Activated CD4-positive, alpha-beta T cell treated with anti-CD3 and anti-CD28 coated beads, Interleukin-2, amount 10 ng/mL, durations not matched to agents 7 days and 5 days (primary cell): ENCODE measurements at regions not wholly inside any gene's neighbourhood (a gene's known extent, or its start where the extent isn't known, plus 50 kb on each side); places are given as distances from the start of the nearest gene placed in this dataset.
"Not testable (repeated sequence)": the region's sequence is repeated elsewhere in the genome, so short reads cannot be mapped to it uniquely, and the experiment has no call there.

Experiments
- CTCF ChIA-PET: fragments of 350-600 bp; sonication (Branson Sonifier 250); formaldehyde crosslinking; loops from one replicate; lab custom pipeline; 2021; ENCODE audit warnings: antibody characterized with exemption; lab: Charles Lee
- POLR2A ChIA-PET: fragments of 350-600 bp; sonication (Branson Sonifier 250); formaldehyde crosslinking; loops from one replicate; lab custom pipeline; 2021; ENCODE audit warnings: antibody characterized with exemption; lab: Charles Lee
- DNase-seq: peaks from one replicate; pipeline ENCODE4 v3.0.0-alpha.2; 2020
- H3K27ac Mint-ChIP-seq: one replicate; pipeline ENCODE4 v1.8.0; 2021; ENCODE audit warnings: mild to moderate bottlenecking, moderate library complexity, mixed read lengths
- H3K27me3 Mint-ChIP-seq: one replicate; pipeline ENCODE4 v1.8.0; 2021; ENCODE audit warnings: mixed read lengths
- H3K36me3 Mint-ChIP-seq: one replicate; pipeline ENCODE4 v1.8.0; 2021; ENCODE audit warnings: low read depth, mixed read lengths
- H3K4me1 Mint-ChIP-seq: one replicate; pipeline ENCODE4 v1.8.0; 2021; ENCODE audit warnings: mixed read lengths
- H3K4me3 Mint-ChIP-seq: one replicate; pipeline ENCODE4 v1.8.0; 2021; ENCODE audit warnings: mild to moderate bottlenecking, moderate library complexity, mixed read lengths
- H3K9me3 Mint-ChIP-seq: one replicate; pipeline ENCODE4 v1.8.0; 2021; ENCODE audit warnings: mixed read lengths

DNA sequence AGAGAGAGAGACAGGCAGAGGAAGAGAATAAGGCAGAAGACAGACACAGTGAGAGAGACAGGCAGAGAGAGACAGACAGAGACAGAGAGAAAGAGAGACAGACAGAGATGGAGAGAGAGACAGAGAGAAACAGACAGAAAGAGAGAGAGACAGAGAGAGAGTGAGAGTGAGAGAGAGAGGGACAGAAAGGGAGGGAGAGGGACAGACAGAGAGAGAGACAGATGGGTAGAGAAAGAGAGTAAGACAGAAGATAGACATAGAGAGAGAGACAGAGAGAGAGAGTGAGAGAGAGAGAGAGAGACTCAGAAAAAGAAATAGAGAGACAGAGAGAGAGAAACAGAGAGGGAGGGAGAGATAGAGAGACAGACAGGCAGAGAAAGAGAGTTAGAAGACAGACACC lies 1948.5 kb upstream of the DEFB115 start:
- H3K4me1 Mint-ChIP-seq, POLR2A ChIA-PET, H3K4me3 Mint-ChIP-seq, CTCF ChIA-PET, H3K27me3 Mint-ChIP-seq, H3K27ac Mint-ChIP-seq, DNase-seq, H3K36me3 Mint-ChIP-seq: not testable (repeated sequence)
- H3K9me3 Mint-ChIP-seq = peaks cover 57% of the 10 kb centered on the region

DNA sequence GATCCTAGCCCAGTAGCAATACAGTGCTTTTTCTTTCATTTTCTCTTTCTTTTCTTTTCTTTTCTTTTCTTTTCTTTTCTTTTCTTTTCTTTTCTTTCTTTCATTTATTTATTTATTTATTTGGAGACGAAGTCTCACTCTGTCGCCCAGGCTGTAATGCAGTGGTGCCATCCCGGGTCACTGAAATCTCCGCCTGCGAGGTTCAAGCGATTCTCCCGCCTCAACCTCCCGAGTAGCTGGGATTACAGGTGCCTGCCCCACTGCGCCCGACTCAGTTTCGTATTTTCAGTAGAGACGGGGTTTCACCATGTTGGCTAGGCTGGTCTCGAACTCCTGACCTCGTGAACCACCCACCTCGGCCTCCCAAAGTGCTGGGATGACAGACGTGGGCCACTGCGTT lies 1948.0 kb upstream of the DEFB115 start:
- H3K4me1 Mint-ChIP-seq, H3K27ac Mint-ChIP-seq, H3K27me3 Mint-ChIP-seq, POLR2A ChIA-PET, DNase-seq, H3K36me3 Mint-ChIP-seq, CTCF ChIA-PET, H3K4me3 Mint-ChIP-seq: not testable (repeated sequence)
- peaks cover 60% of the 10 kb centered on the region for H3K9me3 Mint-ChIP-seq

- POLR2A ChIA-PET, DNase-seq, H3K4me1 Mint-ChIP-seq, H3K36me3 Mint-ChIP-seq, H3K27ac Mint-ChIP-seq, H3K27me3 Mint-ChIP-seq, CTCF ChIA-PET, H3K4me3 Mint-ChIP-seq: not testable (repeated sequence)
- H3K9me3 Mint-ChIP-seq = peaks cover 47% of the 10 kb centered on the region
Observed at GRCh38 chr20:29311046-29311445, 1946.4 kb upstream of the DEFB115 start.

DNA sequence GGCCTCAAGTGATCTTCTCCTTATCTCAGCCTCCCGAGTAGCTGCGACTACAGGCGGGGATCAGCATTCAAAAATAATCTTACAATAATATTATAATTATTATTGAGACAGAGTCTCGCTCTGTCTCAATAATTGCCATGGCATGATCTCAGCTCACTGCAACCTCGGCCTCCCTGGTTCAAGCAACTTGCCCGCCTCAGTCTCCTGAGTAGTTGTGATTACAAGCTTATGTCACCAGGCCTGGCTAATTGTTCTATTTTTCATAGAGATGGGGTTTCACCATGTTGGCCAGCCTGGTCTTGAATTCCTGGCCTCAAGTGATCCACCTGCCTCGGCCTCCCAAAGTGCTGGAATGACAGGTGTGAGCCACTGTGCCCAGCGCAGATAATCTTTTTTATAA lies 1944.8 kb upstream of the DEFB115 start:
- peaks cover 49% of the 10 kb centered on the region for H3K9me3 Mint-ChIP-seq
- POLR2A ChIA-PET, H3K4me3 Mint-ChIP-seq, H3K36me3 Mint-ChIP-seq, H3K4me1 Mint-ChIP-seq, H3K27ac Mint-ChIP-seq, H3K27me3 Mint-ChIP-seq, DNase-seq, CTCF ChIA-PET: not testable (repeated sequence)

DNA sequence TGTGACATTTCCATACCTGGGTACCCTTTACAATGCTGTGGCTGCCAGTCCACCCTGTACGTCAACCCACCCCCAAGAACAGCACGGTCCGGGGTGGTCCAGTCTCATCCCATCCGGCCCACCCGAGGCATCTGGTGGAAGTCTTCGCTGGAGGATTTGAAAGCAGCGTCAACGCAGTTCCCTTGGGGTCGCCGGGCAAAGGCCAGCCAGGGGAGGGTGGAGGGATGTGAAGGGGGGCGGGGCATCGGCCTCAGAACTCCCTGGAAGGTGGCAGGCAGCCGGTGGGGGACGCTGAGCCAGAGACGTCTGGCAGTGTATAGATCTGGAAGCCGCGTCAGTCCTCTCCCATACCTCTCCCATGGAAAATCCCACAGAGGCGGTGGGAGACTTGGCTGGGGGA lies 1944.0 kb upstream of the DEFB115 start:
- POLR2A ChIA-PET = no interaction called here
- Mint-ChIP-seq H3K9me3 (peaks cover 43% of the 10 kb centered on the region), H3K36me3 (no peaks in the 10 kb centered on the region)

DNA sequence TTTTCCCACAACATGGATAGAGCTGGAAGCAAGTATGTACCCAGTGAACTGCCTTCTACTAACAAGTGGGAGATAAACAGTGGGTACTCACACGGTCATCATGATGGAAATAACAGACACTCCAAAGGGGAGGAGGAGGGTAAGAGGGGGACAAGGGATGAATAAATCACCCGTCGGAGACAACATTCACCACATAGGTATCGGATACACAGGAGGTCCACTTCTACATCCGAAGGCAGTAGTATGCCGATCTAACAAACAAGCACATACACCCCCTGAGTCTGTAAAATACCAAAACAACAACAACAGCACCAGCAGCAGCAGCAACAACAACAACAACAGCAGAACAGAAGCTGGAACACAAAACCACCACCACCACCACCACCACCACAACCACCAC lies 1943.2 kb upstream of the DEFB115 start:
- no peaks in the 10 kb centered on the region for H3K36me3 Mint-ChIP-seq
- no peaks in the 10 kb centered on the region for H3K4me1 Mint-ChIP-seq
- no peak for DNase-seq
- H3K27ac Mint-ChIP-seq = no peak overlapping the region
- peaks cover 41% of the 10 kb centered on the region for H3K9me3 Mint-ChIP-seq
- H3K27me3 Mint-ChIP-seq = no peaks in the 10 kb centered on the region
- H3K4me3 Mint-ChIP-seq = no peak overlapping the region
- ChIA-PET CTCF (no interaction called here), POLR2A (no interaction called here)

More for the DNA sequence above, 1944.0 kb upstream of the DEFB115 start:
- H3K4me3 Mint-ChIP-seq = no peak overlapping the region
- no peak overlapping the region for H3K27ac Mint-ChIP-seq
- CTCF ChIA-PET = no interaction called here
- no peaks in the 10 kb centered on the region for H3K4me1 Mint-ChIP-seq
- no peaks in the 10 kb centered on the region for H3K27me3 Mint-ChIP-seq
- DNase-seq = no peak

DNA sequence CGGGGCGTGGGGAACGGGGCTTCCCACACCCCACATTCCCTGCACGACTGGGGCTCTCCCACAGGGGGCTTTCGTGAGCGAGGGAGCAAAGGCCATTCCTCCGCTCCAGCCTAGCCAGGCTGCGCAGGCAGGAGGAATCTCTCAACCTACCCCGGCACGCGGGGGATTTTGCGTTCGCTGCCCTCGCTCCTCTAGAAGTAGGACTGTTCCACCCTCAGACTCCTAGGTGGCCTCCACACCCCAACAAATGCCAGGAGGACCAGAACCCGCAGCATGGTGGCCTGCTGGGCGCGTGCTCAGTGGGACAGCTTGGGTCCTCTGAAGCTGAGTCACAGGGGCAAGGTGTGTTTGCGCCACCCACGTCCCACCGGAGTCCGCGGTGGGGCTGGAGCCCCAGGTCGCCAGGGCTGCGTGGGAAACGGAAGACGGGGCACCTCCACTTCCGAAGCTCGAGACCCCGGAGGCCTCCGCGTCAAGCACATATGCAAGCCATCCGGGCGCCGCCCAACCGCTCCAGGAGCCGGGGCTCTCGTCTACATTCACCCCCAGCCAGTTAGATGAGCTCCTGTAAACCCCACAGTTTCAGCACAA lies 1938.5 kb upstream of the DEFB115 start:
- H3K27ac Mint-ChIP-seq = no peak overlapping the region
- H3K27me3 Mint-ChIP-seq = no peaks in the 10 kb centered on the region
- no peaks in the 10 kb centered on the region for H3K36me3 Mint-ChIP-seq
- DNase-seq = no peak
- H3K4me1 Mint-ChIP-seq = no peaks in the 10 kb centered on the region
- peaks cover 26% of the 10 kb centered on the region for H3K9me3 Mint-ChIP-seq
- H3K4me3 Mint-ChIP-seq = no peak overlapping the region
- CTCF ChIA-PET = no interaction called here
- POLR2A ChIA-PET = no interaction called here

GRCh38 chr20:29319725-29320124 lies 1937.7 kb upstream of the DEFB115 start:
- no peaks in the 10 kb centered on the region for H3K36me3 Mint-ChIP-seq
- H3K27ac Mint-ChIP-seq = no peak overlapping the region
- H3K9me3 Mint-ChIP-seq = peaks cover 19% of the 10 kb centered on the region
- POLR2A ChIA-PET = no interaction called here
- no peak for DNase-seq
- H3K27me3 Mint-ChIP-seq = no peaks in the 10 kb centered on the region
- CTCF ChIA-PET = no interaction called here
- H3K4me3 Mint-ChIP-seq = no peak overlapping the region
- H3K4me1 Mint-ChIP-seq = no peaks in the 10 kb centered on the region

DNA sequence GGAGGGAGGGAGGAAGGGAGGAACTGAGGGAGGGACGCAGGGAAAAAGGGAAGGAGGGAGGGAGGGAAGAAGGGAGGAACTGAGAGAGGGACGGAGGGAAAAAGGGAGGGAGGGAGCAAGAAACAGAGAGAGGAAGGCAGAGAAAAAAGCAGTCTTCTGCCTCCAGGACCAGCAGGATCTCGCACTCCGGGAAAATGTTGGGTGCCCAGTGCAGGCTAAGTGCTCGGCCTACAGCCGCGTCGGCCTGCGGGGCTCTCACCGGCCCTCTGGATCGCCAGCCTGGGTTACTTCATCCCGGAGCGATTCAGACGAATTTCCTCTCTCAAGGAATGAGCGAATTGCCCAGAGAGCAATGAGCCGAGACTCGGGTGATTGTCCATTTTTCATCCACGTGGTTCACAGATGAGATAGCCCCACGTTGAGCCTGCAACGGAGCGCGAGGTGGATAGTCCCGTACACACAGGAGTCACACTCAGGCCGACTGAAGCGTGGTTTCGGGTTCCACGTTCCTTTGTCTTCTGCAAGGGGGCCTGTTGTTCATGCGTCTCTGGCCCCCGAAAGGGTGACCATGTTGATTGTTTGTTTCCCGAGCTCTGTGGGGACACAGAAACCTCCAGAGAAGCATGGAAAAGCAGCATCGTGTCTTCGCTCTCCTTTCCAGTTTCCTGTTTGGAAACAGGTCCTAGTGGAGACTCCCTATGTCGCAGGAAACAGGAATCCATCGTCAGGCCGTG lies 1937.1 kb upstream of the DEFB115 start:
- H3K27me3 Mint-ChIP-seq, H3K36me3 Mint-ChIP-seq, H3K4me3 Mint-ChIP-seq, H3K4me1 Mint-ChIP-seq, CTCF ChIA-PET, DNase-seq, POLR2A ChIA-PET, H3K27ac Mint-ChIP-seq: not testable (repeated sequence)
- H3K9me3 Mint-ChIP-seq = peaks cover 19% of the 10 kb centered on the region

GRCh38 chr20:29323631-29324515 lies 1933.6 kb upstream of the DEFB115 start:
- H3K4me1 Mint-ChIP-seq, DNase-seq, CTCF ChIA-PET, H3K27me3 Mint-ChIP-seq, H3K36me3 Mint-ChIP-seq, H3K27ac Mint-ChIP-seq, POLR2A ChIA-PET, H3K4me3 Mint-ChIP-seq: not testable (repeated sequence)
- peaks cover 33% of the 10 kb centered on the region for H3K9me3 Mint-ChIP-seq

GRCh38 chr20:29324516-29325303 lies 1932.8 kb upstream of the DEFB115 start:
- H3K27ac Mint-ChIP-seq, H3K4me3 Mint-ChIP-seq, POLR2A ChIA-PET, H3K36me3 Mint-ChIP-seq, DNase-seq, CTCF ChIA-PET, H3K4me1 Mint-ChIP-seq, H3K27me3 Mint-ChIP-seq: not testable (repeated sequence)
- H3K9me3 Mint-ChIP-seq = peaks cover 34% of the 10 kb centered on the region

- H3K9me3 Mint-ChIP-seq = peaks cover 38% of the 10 kb centered on the region
- no peak overlapping the region for H3K27ac Mint-ChIP-seq
- CTCF ChIA-PET = no interaction called here
- H3K27me3 Mint-ChIP-seq = no peaks in the 10 kb centered on the region
- POLR2A ChIA-PET = no interaction called here
- no peak overlapping the region for H3K4me3 Mint-ChIP-seq
- H3K36me3 Mint-ChIP-seq = peaks cover 4% of the 10 kb centered on the region
- DNase-seq = no peak
- H3K4me1 Mint-ChIP-seq = peaks cover 2% of the 10 kb centered on the region
Observed at GRCh38 chr20:29325304-29325640, 1932.2 kb upstream of the DEFB115 start.

- H3K27me3 Mint-ChIP-seq, H3K36me3 Mint-ChIP-seq, H3K4me3 Mint-ChIP-seq, POLR2A ChIA-PET, CTCF ChIA-PET, DNase-seq, H3K27ac Mint-ChIP-seq, H3K4me1 Mint-ChIP-seq: not testable (repeated sequence)
- peaks cover 43% of the 10 kb centered on the region for H3K9me3 Mint-ChIP-seq
Observed at GRCh38 chr20:29325781-29326180, 1931.7 kb upstream of the DEFB115 start.
